Medulla oblongata (tissue), 1 donor: ENCODE measurements at regions not wholly inside any gene's neighbourhood (a gene's known extent, or its start where the extent isn't known, plus 50 kb on each side); places are given as distances from the start of the nearest gene placed in this dataset.

Experiments used
- DNase-seq: peaks from one replicate; pipeline ENCODE4 v3.0.0-alpha.2; 2015; ENCODE audit errors: extremely low spot score

DNA sequence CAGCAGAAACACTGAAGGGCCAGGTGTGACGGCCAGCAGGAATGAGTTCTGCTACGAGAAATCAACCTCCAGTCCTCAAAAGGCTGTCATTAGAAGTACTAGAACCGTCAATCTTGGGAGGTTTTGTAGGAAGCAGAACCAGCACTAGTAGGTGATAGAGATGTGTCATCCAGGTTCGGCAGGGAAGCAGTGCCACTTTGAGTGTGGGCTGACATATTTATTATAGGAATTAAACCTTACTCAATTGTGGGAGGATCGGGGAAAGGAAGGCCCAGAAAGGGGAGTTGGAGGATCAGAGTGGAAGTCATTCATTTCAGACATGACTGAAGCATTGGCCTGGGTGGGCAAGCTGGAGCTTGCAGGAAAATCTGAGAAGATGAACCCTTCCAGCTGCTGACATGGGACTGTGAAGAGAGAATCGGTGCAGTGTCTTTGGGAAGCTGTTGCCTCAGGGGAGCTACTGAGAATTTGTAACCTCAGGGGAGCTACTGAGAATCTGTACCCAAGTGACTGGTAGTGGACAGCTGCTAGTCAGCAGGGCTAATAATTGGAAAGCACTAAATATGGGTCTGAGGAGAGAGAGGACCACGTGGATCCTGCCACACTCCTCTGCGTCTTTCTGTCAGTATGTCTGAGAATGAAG, 177.4 kb downstream of the SPRY1 start:
- DNase-seq: no peak

DNA sequence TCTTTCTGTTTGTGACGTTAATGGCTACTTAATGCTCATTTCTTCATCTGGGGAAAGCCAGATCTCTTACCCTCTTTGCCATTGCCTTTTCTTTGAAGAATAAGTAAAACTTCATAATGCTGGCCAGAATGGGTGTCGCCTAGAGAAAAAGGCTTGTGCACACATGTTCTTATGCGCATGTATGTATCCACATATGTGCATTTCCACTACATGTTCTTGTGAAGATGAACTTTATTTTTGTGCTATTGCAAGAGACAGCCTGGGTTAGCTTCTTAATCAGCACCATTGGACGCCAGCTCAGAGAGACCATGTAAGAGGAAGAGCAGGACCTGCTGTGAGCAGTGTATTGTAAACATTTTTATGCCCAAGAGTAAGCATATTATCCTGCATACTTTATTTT, 178.7 kb downstream of the SPRY1 start:
- DNase-seq: no peak

DNA sequence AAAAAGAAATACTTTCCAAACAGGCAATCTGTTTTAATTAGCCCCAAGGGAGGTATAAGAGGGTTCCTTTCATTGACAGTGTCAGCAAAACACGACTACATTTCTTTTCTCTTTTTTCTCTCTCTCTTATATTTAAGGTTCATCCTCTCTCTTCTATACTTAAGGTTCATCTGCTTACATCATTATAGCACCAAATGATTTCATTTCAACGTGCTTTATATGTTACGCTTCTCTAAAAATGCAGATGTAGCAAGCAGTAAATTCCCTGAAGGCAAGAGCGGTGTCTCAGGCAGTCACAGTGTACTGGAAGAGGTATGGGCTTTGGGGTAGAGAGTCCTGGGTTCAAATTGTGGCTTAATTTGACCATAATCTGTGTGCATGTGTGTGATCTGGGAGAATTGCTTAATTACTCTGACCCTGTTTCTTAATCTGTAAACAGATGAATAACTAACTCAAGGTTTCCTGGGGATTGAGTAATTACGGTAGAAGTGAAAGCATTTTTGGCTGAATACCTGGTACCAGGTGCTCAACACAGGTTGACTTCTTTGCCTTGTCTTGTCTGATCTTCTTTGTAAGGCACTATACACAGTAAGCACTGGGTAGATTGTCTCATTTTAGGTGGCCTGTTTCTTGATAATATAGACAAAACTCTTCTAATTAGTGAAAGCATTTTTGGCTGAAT, 180.8 kb downstream of the SPRY1 start:
- DNase-seq: no peak

DNA sequence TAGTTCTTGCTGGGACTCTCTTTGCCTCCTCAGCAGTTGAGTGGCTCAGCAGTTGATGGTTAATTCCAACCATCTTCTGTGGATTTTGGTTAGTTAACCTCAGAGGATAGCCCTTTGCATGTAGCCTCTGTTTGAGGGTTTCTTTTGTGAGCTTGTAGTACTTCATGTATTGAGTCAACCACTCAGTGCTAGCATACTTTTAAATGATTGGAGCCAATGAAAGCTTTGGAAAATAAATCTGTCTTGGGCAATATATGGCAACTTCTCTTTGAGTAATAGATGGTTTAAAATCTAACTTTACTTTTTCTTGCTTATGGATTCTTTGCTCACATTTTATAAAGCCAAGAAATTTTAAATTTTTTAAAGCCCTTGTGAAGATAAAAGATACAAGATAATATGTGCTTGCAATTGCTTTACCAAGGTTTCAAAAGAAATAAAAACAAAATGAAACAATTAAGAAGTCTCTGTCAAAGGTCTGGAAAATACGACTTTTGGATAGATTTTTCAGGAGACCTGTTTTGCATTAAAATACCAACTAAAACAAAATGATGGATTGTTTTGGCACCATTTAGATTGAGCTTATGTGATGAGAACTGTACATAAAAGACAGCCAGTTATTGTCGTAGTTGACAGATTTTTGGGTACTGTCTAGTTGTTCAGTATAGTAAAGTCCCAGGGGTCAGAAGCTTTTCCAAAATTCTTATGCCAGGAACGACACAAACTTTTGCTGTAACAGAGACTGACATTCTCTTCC, 181.9 kb downstream of the SPRY1 start:
- no peak for DNase-seq

DNA sequence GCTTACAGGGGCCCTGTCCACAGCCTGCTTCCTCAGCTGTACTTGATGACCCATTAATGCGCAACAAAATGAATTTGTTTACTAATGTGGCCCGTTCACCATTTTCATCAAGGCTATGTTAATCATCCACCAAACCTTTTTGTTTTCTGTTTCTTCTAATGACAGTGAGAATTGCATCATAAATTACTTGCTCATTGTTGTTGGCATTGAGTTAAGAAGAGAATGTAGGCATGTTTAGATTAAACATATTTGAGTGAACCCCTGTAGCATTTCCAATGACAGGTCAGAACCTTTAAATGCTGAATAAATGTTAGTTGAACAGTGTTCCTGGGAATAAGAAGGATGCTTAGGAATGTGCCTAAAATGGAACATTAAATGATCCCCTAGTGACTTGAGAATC, 183.4 kb downstream of the SPRY1 start:
- no peak for DNase-seq

DNA sequence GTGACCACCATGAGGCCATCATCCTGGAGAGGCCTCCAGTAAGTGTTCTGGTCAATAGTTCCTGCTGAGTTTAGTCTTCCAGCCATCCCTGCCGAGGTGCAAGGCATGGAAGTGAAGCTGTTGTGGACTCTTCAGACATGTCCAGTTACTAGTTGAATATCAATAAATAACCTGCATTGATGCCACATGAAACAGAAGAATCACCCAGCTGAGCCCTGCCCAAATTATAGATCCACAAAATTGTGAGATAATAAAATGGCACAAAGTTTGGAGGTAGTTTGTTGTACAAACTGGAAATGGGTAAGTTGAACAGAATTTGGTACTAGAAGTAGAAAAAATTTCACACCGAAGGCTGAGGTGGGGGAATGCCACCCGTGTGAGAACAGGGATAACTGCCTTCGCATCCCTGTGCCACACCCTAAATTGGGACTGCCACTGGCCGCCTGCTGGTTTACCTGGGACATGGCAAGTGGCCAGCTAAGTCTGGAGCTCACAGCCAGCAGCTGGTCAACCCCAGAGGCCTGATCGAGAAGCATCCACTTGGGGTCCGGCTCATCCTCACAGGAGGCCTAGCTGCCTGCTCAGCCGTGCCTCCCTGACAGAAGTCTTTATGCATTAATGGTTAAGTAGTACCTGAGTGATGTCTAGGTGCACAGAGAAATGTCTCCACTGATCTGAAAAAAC, 184.5 kb downstream of the SPRY1 start:
- DNase-seq: no peak

DNA sequence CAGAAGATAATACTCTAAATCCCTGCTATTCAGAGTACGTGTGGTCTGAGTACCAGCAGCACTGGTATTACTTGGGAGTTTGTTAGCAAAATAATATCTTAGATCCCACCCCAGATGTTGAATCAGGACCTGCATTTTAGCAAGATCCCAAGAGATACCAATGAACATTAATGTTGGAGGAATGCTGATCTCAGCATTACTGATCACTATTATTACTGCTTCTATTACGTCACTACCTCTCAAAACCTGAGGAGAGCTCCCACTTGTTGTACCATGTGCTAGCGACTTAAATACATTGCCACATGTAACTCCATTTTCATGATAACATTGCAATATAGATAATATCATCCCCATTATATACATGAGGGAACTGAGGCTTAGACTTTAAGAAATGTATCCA, 185.2 kb downstream of the SPRY1 start:
- no peak for DNase-seq

DNA sequence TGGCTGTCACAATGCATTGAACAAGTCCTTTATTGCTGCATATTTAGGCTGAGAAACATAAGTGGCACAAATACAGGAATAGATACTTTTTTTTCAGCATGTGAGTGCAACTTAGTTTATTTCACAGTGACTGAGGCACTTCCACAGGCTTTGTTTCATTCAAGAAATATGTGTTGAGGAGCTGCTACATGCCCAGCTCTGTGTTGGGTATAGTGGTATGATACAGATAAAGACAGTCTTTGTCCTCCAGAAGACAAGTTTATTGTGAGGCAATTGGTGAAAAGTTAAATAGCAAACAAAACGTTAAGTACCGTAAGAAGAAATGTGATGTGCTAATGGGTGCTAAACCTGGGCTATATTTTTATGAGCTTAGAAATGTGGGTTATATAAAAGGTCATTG, 186.4 kb downstream of the SPRY1 start:
- no peak for DNase-seq

DNA sequence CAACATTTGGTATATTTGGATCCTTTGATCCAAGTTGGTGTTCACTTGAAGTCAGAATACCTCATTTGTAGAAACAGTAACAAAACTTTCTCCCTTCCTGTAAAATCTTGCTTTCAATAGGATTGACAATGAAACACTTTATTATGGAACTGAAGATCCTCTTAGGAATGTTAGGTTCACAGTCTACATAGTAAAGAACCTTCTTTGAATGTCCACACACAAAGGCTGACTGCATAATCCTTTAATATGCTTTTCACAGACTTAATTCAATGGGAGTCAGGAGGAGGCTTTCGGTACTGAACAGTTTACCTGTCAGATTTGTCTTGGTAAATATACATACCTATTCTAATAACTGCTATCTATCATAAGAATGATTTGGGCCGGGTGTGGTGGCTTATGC, 188.5 kb downstream of the SPRY1 start:
- no peak for DNase-seq

DNA sequence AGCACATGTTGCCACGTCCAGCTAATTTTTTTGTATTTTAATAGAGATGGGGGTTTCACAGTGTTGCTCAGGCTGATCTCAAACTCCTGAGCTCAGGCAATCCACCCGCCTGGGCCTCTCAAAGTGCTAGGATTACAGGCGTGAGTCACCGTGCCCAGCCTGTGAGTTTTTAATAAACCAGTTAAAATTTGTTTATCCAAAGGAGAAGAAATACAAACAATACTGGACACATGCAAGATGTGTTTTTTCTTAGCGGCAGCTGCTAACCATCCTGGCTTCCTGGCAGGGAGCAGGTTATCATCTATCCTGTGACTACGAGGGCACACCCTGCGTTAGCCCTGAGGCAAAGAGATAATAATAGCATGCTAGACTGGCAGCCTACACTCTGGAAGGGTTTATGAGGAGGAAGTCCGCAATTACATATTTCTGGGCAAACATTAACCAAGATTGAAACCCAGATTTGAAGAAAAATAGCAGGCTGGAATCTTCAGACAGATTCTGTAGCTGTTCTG, 191.4 kb downstream of the SPRY1 start:
- no peak for DNase-seq

DNA sequence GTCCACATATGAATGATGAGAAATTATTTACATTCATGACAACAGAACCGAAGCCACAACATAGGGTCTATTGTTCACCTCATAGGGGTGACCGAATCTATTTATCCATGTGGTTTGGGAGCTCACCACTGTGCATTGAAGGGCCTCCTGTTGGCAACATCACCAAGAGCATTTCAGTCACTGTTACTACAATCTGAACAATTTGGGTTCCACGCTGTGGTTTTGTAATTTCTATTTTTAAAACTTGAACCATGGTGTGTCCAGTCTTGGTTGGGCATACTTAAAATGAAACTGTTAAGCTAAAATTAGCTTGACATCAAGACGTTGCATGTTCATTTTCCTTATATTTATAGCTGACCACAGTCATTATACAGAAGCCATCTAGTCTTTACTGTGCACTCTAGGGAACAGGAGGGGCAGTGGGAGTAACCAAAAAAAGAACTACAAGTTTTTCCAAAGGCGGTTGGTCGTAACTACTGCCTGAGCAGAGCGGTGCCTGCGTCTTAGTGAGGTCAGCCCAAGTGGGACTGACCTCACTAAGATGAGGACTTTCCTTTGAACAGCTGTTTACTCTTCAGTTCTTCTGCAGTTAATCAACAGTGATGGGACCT, 192.1 kb downstream of the SPRY1 start:
- DNase-seq: peak; percentile 33

DNA sequence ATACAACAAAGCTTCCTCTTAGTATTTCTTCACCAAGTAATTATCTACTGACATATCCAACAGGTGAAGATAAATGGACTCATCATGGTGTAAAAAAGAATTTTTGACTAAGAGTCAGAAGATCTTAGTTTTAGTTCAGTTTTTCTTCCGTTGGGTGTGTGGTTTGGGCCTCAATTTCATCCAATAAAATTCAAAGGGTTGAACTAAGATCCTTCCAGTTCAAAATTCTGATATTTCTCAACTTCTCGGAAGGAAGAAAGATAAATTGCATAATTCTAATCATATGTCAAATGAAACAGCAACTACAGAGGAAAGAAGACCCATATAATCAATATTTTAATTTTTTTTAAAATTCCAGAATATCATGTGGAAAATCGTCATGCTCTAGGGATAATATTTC, 192.7 kb downstream of the SPRY1 start:
- DNase-seq: no peak

DNA sequence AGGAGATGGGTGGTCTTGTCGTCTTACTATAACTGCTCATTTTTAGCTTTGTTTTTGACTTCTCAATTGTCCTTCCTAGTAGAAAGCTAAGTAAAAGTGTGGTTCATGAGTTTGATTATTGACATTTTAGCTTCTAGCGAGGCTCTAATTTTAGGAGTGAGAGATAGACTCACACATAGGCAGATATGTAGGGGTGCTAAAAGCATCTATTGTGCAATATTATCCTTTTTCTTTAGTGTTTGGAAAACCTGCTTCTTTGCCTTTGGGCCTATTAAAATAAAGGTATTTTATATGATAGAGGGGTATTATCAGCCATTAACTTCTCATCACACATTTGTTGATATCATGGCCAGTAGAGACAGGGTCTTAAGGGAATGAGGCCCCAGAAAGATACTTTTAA, 195.3 kb downstream of the SPRY1 start:
- no peak for DNase-seq

DNA sequence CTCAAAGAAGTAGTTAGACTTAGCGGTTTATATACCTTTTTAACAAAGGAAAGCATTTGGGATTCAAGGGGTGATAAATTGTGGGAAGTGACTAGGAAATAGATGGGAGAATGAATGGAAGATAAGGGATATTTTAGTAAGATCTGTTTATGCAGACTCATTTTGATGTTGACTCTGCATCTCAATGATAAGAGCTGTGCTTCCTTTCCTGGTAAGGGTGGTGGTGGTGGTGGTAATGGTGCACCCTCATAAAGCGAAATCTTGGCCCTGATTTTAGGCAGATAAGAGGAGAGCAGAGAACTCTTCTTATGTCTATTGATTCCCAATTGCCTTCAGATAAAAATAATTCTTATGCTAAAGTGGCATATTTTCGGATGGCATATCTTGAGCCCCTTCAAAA, 197.1 kb downstream of the SPRY1 start:
- no peak for DNase-seq

DNA sequence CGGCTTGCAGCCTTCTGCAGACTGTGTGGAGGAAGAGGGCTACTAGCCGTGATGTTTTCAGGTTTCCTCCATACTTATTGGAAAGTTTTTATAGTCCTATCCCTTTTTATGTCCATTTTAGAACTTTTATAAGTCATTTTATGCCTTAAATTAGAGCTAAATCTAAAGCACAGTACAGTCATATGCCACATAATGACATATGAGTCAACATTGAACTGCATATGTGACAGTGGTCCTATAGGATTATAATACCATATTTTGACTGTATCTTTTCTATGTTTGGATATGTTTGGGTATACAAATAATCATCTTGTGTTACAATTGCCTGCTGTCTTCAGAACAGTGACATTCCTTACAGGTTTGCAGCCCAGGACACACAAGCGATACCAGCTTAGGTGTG, 200.2 kb downstream of the SPRY1 start:
- no peak for DNase-seq

DNA sequence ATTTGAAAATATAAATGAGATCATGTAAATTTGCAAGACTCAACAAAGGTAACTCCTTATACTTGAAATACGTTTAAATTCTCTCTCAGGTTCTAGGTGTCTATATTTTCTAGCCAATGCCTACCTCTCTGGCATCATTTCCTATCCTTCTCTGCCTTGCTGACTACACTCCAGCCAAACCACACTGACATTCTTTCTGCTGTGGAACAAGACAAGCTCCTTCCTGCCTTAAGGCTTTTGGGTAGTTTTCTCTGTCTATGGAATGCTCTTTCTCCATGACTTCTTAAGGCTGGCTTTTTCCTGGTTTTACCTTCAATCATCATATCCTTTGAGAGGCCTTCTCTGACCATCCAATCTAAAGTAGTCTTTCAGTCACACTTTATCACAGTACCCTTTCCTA, 201.0 kb downstream of the SPRY1 start:
- no peak for DNase-seq

DNA sequence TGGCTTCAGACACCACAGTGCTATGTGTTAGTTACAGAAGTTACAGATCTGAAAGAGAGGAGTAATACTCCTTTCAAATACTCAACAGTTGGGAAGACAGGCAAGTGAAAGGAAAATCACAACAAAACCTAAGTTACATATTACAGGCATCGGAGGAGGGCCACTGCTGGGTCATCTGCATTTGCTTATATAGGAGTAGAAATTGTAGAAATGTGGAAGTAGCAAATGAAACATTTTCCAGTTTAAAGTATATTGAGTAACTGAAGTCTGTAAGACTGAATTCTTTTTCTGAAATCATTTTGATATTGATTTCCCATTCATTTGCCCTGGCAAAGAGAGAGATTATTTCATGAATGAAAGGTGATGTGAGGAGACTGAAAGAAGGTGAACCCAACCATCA, 201.7 kb downstream of the SPRY1 start:
- no peak for DNase-seq

DNA sequence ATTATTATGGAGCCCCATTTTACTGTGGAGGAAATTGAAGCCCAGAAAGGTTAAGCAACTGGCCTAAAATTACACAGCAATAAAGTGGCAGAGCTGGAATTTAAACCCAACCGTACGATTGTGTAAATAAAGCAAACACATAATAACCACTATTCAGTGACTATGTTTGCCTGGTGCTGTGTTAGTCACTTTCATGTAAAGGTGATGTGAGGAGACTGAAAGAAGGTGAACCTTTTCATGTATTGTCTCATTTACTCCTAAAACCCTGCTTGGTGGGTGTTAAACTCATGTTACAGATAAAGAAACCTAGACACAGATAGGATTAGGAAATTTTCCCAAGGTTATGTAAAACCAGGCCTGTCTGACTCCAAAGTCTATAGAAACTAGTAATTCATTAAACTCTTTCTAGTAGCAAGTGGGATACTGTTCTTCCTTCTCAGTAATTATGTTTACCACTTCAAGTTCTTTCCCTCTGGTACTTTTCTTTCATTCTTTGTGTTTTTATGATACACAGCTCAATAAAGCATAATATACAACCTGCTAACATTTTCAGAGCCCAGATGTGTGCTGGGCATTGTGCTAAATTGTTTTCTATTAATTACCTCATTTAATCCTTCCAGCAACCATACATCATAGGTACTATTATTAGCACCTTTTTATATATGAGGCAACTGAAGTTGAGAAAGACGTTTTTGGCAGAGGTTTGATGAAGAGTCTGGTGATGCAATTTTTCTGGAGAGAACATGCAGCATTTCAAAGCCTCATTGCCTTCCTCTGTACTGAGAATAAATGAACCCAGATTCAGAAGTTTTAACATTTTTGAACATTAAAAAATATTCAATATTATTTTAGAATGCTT, 202.7 kb downstream of the SPRY1 start:
- DNase-seq: no peak

DNA sequence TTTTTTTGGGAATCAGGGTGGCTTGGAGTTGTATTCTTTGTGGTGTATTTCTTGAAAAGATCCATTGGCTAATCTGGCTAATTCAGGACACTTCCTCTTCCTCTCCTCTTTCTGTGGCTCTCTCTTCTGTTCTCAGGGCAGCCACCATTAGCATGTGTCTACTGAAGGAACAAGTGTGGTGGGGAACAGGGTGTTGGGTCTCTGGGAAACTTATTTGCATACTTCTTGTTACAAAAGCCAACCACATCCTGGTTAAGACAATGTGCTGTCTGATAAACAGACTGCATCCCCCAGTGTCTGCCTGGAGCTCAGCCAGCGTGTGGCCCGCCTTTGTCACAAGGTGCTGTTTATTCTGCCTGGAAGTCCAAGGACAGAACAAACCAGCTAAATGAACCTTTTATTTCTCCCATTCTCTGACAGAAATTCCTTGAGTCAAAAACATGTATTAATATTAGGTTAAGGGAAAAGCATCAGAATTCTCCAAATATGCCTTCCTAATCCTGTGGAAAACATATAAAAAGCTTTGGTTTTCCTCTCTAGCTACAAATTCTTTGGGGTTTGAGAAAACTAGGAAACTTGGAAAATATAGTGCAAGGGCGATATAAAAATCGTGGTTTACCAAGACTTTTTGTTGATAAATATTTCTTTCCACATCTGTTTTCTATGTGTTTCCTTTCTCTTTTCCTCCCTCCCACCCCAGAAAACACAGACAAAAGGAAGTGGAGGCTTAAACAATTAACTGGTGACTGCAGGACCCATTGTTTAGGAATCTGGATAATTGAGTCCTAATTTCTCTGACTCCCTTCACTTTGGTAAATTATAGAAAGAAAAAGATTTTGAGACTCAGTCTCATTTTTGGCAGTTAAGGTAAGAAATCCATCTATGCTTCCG, 203.6 kb downstream of the SPRY1 start:
- DNase-seq: peak; percentile 92
